ENCODE measurements at regions not wholly inside any gene's neighbourhood (a gene's known extent, or its start where the extent isn't known, plus 50 kb on each side); places are given as distances from the start of the nearest gene placed in this dataset.

- Histone ChIP-seq H3K23ac (ENCODE audit: insufficient read length, low read depth, low read length) (no peak overlapping the region), H2AFZ (ENCODE audit: low read length) (no peak overlapping the region), H3K79me1 (ENCODE audit: insufficient read depth, low read depth, low read length, poor library complexity, severe bottlenecking) (no peaks in the 10 kb centered on the region), H3K9ac (ENCODE audit: extremely low read depth, insufficient read length, low read length) (no peak overlapping the region), H3K23me2 (ENCODE audit: insufficient read length, low read depth, low read length, poor library complexity, severe bottlenecking) (no peaks in the 10 kb centered on the region), H3K56ac (ENCODE audit: insufficient read length, low read depth, low read length) (no peak overlapping the region), H3K27ac (ENCODE audit: insufficient read length, low read depth, low read length) (no peak overlapping the region), H3K4ac (ENCODE audit: low read depth, low read length) (no peak overlapping the region), H3K14ac (ENCODE audit: insufficient read depth, low read length) (no peak overlapping the region), H2BK20ac (ENCODE audit: low read depth, low read length, poor library complexity, severe bottlenecking) (no peak overlapping the region), H4K91ac (ENCODE audit: insufficient read length, low read depth, low read length) (no peak overlapping the region), H3K4me2 (ENCODE audit: insufficient read depth, insufficient read length, low read length) (no peak overlapping the region), H2AK5ac (ENCODE audit: insufficient read length, low read length) (no peak overlapping the region), H3K4me1 (ENCODE audit: insufficient read depth, low read length) (no peaks in the 10 kb centered on the region), H4K5ac (ENCODE audit: insufficient read length, low read depth, low read length) (no peak overlapping the region), H2BK120ac (ENCODE audit: low read depth, low read length, poor library complexity, severe bottlenecking) (no peak overlapping the region), H3T11ph (ENCODE audit: low read length) (no peak overlapping the region), H2BK15ac (ENCODE audit: low read depth, low read length) (no peak overlapping the region), H4K20me1 (ENCODE audit: control insufficient read depth, insufficient read depth, insufficient read length) (no peaks in the 10 kb centered on the region), H3K9me3 (ENCODE audit: control insufficient read depth, low read depth, low read length) (no peaks in the 10 kb centered on the region), H2BK5ac (ENCODE audit: insufficient read length, low read length) (no peak overlapping the region), H3K79me2 (ENCODE audit: insufficient read depth, low read length) (no peaks in the 10 kb centered on the region), H2BK12ac (ENCODE audit: insufficient read length, low read depth, low read length) (no peak overlapping the region), H3K27me3 (ENCODE audit: insufficient read depth, low read length) (no peaks in the 10 kb centered on the region), H4K8ac (replicated peaks; ENCODE audit: insufficient read length, low read depth, low read length) (no peak overlapping the region), H3K18ac (ENCODE audit: insufficient read length, low read depth, low read length) (no peak overlapping the region)
- Mint-ChIP-seq H3K27me3 (ENCODE audit: low read depth) (no peaks in the 10 kb centered on the region), H3K9me3 (peaks cover 0 to 4% of the 10 kb centered on the region in 2 experiments; a peak in 3 of 5 replicates), H3K4me1 (no peaks in the 10 kb centered on the region), H3K36me3 (ENCODE audit: insufficient read depth in 1 of 3, low read depth in 3 of 3) (peaks cover 0 to 2% (median 2%) of the 10 kb centered on the region in 3 experiments; a peak in 2 of 7 replicates), H3K4me3 (no peak overlapping the region), H3K27ac (no peak overlapping the region)
- no peak for TF ChIP-seq CTCF (conservative IDR thresholded peaks at IDR 0.05)
- DNase-seq = no peak
- WGBS (ENCODE audit: extremely low coverage, insufficient read length, low lambda C conversion rate) = no CpG with 5 or more reads among the region's 3 CpGs
These were observed 110.5 kb upstream of the CARMIL1 start for GRCh38 chr6:25168637-25169036.

Data from H9 (cell line).